GM18873 (cell line): ENCODE measurements at regions not wholly inside any gene's neighbourhood (a gene's known extent, or its start where the extent isn't known, plus 50 kb on each side); places are given as distances from the start of the nearest gene placed in this dataset.
A peak's percentile ranks its signal among the peaks of the same experiment; 100 is the strongest.
"Not testable (repeated sequence)": the region's sequence is repeated elsewhere in the genome, so short reads cannot be mapped to it uniquely, and the experiment has no call there.

Experiments used
- ATAC-seq: cut with Tn5 transposase; IDR thresholded peaks from one replicate; pipeline ENCODE4 v1.9.1; 2021; ENCODE audit warnings: mild to moderate bottlenecking, moderate library complexity, moderate number of reproducible peaks; ENCODE audit not compliant: unreplicated experiment, low FRiP score

DNA sequence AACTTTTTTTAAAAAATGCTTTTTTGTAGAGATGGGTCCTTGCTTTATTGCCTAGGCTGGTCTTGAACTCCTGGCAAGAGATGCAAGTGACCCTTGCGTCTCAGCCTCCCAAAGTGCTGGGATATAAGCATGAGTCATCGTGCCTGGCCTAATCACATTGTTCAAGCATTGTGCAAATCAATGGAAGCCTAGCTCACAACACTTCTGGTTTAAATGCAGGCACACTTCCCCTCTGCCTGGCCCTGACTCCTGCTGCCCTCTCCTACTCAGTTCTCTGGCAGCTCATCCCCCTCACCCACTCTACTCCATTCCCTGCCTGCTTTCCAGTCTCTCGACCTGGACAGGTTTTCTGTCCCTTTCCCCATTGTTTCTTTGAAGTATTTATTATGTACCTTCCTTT is 288.1 kb upstream of the PLGLB1 start:
- not testable (repeated sequence) for ATAC-seq

DNA sequence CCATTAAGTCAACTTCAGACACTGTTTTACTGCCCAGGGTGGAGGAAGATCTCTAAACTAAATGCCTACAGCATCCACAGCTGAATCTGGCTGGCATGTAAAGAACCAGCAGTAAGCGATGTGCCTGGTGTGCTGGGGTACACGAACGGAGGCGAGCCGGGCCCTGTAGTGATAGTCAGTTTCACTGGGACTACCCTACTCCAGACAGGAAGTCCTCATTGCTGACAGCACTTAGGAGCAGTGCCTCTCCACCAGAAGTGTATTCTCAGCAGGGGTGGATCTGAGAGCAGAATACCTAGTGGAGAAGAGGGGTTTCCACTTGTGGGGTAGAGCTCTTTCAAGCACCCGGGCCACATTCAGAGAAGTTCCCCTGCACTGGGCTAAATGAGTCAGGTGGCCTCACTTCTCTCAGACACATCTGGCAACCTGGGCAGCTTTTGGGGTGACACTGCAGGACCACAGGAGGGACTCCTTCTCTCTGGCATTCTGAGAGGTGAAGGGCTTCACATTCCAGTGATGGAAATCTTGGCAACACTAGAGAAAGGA is 290.3 kb upstream of the PLGLB1 start:
- not testable (repeated sequence) for ATAC-seq

DNA sequence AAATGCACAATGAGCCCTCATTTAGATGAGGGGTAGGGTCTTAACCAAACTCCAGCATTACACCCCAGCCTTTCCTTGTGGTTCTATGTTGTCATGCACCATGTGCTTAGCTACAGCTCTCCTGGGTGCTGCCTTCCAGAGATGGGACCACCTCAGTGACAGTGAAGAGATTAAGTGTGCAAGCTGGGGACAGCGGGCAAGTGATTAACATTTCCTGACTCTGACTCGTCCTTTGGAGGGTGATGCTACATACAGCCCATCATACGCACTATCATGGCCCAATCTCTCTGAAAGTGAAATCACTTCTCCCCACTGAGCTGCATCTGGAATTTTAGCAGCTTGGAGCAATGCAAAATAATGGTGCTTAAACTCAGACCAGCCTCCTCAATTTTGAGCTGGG is 293.0 kb upstream of the PLGLB1 start:
- ATAC-seq = not testable (repeated sequence)

DNA sequence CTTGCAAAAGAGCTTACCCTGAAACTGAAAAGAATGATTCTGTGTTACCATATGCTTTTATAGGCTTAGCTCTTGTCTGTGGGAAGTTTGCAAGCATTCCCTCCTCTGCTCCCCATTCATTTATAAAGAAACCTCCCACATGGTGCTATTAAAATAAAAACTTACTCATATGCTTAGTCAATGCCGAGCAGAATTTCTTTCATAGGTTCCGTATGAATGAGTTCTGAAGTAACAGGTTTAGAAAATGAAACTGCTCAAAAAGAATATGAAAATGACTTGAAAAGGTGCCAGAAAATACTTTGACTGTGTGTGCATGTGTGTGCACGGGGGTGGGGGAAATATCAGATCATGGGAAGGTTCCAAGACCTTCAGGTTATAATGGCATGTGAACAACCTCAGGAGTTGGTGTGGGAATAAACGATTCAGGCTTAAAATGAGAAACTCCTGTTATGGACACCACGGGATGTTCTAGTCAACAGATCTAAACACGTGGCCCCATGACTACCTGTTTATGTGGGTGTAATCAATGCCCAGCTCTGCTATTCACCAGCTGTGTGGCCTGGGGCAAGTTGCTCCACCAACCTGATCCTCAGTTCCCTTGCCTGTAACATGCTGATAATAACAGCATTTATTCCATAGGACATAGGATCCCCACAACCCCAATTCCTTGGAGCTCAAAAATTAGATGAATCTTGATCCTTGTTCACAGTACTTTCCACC is 293.7 kb upstream of the PLGLB1 start:
- ATAC-seq = peak; percentile 66

DNA sequence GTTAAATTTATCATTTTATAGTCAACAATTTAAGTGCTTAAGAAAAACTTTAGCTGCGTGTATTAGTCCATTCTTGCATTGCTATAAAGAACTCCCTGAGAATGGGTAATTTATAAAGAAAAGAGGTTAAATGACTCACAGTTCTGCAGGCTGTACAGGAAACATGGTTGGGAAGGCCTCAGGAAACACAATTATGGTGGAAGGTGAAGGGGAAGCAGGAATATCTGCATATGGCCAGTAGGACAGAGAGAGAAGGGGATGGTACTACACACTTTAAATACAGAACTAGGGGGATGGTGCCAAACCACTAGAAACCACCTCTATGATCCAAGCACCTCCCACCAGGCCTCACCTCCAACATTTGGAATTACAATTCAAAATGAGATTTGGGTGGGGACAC is 295.5 kb upstream of the PLGLB1 start:
- ATAC-seq = not testable (repeated sequence)

DNA sequence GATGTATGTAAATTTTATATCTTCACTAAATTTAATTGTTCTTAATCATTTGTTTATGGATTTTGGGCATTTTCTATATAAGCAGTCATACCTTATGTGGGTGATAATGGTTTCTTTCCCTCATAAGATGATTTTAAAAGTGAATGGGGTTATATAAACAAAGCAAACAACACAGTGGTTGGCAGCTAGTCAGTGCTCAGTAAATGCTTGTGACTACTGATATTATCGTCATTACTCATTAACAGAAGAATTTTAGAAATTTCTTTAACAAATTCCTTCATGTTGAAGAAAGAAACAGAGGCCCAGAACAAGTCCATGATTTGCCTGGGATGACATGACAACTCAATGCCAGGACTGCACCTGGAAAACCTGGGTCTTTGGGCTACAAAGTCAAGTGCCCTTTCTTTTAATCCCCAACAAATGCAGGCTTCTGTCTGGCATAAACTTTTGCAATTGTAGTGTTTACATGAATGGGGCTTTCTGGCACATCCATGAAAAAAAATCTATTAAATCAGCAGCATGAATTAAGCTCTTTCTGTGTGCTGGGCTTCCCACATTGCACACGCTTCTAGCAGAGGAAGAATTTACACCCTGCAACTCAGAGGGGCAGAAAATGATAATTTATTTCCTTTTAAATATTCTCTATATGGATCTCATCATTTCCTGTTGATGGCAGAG is 297.3 kb upstream of the PLGLB1 start:
- ATAC-seq = not testable (repeated sequence)

DNA sequence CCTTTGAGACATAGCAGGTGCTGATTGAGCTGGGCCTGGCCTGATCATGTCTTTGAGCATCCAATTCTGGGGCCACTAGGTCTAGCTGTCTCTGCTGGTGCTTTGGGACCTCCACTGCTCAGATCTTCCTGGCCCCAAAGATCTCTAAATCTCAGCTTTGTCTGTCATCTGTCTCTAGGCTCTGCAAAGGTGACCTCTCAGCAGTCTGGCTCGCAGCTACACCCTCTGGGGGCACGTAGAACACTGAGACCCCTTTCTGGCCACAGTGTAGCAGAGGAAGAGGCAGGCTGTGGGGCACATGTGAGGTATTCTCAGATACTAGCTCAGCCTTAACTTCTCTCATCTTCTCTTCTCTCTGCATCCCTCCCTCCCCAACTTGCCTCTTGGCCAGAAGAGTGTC is 298.1 kb upstream of the PLGLB1 start:
- not testable (repeated sequence) for ATAC-seq

DNA sequence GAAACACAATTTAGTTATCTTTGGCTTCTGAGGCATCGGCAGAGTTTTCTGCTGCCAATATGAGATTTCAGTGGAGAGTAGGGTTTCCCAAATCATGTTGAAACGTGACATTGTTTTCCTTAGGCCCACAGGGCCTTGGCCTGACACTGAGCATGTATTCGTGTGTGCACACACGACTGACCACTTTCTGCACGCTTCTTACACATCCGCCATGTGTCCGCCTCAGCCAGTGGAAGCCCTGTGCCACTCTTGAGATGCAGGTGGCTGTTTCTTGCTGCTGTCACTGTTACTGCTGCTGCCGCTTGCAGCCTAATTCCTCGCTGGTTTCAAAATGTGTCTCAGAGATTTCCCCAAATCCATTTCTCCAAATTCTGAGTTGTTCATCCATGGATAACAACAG is 299.6 kb upstream of the PLGLB1 start:
- not testable (repeated sequence) for ATAC-seq

DNA sequence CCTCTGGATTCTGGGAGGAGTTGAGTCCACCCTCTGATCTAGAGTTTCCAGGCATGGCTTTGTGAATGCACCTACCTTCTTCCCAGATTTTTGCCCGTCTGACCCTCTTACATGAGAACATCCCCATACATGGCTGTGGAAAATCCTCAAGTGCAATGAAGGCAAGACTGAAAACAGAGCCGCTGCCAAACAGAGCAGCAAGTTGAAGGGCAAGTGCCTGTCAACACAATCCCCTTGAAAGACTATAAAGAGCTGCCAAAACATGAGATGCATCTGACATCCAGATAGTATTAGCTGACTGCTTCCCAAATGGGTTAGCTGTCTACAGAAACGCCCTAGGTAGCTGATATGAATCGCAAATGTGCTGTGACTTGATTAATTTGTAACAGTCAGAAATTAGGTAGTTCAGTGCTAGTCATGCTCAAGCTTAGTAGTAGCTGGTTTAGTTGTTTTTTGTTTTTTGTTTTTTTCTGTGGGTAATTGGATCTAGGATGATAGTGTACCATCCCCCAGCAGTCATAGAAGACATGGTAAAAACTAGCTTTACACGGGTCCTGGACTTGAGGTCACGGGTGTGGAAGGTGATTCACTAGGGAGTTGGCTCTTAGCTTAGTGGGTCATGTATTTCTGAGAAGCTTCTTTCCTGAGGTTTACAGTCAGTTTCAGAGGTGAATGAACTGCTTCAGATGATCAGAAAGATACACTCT is 302.8 kb upstream of the PLGLB1 start:
- not testable (repeated sequence) for ATAC-seq

DNA sequence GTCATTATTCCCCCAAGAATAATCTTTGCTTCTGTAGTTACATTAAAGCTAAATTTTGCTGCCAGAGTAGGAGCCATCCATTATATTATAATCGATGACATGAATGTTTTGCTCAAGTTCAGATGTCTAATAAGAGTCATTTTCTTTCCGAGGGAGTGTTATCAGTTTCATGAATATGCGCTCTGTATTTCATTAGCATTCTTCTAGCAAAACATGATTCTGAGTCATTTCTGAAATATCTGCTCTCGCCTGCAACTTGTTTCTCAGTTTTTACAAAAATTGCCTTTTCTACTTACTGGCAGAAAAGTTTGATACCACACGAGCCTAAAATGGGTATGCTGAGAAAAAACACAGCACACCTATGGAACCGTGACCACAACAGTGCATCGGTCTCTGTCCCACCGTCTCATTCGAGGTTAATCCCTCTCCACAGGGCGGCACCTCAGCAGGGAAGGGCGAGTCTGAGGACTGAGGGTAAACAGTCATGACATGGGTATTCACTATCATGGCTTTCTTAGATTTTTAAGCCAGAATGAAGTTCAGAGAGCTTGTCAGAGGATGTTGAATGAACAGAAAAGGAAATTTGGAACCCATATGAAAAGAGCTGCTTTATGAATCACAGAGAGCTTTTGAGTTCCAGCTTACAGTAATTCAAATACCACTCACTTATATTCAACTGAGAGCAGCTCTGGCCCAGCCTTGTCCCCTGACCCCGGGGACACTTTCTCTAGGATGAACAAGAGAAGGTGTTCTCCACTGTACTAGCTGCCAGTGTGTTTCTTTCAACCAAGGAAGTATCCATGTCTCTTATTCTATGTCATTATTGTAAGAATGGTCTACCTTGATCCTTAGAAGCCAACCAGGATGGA is 303.6 kb upstream of the PLGLB1 start:
- ATAC-seq = not testable (repeated sequence)

DNA sequence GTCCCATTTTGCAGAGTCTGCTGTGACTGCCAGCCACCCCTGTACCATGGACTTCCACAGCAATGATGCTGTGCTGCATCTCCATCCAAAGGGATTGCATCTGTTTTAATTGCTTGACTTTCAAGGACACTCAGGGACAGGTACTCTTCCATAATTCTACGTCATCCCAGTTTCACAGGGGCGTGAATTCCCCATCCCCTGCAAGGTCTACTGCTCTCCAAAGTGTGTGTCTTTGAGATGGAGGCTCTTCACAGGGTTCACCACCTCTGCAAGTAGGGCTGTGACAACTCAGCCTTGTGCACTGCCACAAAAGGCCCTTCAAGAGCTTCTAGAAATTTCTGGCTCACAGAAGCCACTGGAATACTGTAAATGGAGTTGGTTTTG is 304.3 kb upstream of the PLGLB1 start:
- ATAC-seq = not testable (repeated sequence)

DNA sequence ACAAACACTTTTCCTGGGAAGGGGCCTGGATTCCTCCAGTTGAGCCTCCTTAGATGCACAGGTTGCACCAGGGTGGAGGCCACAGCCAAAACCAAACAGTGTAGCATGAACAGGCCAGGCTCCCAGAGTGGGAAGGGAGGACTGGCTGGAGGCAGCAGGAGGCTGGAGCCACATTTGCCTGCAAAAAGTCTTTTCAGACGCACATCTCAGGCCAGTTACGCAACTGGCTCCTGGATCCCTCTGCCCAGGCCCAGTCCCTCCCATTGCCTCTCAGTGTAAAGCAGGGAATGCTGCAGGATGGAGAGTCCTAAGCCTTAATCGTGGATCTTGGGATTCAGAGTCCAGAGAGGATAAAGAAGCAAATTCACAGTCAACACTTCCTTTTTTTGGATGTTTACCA is 305.1 kb upstream of the PLGLB1 start:
- not testable (repeated sequence) for ATAC-seq

DNA sequence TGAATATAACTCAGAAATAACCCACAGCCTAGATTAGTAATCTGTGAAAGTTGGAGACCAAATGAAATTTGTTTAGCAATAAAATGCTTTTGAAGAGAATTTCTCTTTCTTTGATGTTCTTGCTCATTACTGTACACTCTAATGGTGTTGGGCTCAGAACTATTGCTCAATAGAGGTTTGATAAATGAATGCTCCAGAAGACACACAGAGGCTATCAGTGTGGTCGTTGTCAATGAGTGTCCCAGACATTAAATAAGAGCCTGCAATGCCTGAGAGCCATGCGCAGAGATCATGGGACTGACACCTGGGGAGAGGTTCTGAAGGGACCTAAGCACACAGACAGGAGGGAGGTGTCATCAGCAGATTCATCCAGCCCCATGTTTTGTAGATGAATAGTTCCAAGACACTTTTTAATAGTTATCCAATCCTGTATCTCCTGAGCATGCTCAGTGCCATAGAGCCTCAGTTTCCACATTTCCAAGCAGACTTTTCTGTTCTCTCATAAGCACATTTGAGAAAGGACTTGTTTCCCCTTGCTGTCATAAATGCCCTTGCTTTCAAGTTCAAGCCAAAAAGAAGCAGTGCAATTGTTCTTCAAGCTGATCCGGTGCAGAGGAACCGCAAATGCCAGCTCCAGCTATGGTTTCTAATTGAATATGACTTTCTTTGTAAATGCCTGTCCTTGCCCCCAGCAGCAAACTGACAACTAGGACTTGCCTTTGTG is 306.2 kb upstream of the PLGLB1 start:
- not testable (repeated sequence) for ATAC-seq

DNA sequence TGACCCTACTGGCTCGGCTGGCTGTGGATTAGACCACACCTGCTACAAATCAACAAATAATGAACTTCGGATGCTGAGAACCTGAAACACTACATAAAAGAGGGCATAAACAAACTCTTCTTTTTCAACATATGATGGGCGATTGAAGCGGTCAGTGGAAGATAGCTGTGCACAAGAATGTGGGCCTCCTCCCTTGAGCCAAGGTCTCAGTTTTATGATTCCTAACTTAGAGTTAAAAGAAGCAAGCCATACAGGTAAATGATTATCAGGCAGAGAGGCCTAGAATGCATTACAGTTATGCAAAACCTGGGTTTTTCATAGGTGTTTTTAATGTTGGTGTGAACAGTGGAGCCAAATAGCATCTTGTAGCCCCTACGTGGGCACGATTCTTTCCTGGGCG is 307.9 kb upstream of the PLGLB1 start:
- not testable (repeated sequence) for ATAC-seq

DNA sequence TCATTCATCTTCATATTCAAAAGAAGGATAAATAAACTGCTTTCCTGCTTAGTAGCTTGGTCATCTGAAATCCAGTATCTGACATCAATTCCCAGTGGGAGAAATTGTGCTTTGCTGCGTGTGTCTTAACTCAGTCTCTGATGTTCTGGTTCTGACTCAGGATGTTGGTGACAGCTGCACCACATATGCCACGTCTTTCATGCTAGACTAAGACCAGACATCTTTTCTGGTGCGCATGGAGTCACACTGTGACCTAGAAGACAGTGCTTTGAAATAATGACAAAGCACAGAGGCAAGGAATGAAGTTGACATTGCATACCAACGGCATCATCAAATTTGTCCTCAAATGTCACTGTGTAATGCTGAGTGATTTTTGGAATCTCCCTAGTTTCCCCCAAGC is 308.8 kb upstream of the PLGLB1 start:
- not testable (repeated sequence) for ATAC-seq

DNA sequence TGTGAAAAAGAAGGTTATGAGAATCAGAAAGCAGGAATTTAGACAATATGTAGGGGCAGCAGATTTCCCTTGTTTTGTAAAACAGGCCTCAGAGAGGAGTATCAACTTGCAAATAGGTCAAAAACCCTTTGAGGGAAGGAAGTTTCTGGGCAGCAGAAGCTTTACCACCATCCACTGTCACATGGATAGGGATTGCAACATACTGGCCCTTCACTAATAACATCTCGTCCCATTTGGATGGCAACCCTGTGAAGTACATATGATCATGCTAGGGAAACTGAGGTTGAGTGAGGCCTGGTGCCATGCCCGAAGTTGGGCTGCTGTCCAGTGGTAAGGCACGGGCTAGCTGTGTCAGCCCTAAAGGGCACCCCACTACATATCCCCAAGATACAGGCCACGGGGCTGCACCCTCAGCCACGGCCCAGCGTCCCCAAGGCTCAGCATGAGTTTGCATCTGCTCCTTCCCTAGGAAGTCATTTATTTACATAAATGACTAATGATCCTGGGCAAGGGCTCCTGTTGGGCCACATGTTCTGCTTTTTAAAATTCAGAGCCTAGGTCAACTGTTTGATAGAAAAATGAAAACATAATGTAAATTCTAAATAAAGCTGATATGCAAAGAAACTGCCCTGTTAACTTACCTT is 310.4 kb upstream of the PLGLB1 start:
- ATAC-seq = not testable (repeated sequence)

DNA sequence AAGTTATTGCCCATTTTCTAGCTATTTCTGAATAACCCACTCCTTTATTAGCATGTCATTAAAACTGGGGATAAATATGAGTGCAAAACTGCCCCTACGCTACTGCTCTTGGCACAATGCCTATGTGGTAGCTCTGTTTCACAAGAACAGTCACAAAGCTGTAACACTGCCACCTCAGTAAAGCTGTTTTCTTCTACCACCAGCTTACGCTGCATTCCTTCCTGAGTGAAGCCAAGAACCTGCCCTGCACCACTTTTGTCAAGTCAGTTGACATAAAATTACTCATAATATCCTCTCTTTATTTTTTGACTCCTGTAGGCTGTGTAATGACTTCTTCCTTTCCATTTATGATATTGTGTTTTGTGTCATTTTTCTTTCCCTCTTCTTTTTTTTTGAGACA is 313.2 kb upstream of the PLGLB1 start:
- not testable (repeated sequence) for ATAC-seq

DNA sequence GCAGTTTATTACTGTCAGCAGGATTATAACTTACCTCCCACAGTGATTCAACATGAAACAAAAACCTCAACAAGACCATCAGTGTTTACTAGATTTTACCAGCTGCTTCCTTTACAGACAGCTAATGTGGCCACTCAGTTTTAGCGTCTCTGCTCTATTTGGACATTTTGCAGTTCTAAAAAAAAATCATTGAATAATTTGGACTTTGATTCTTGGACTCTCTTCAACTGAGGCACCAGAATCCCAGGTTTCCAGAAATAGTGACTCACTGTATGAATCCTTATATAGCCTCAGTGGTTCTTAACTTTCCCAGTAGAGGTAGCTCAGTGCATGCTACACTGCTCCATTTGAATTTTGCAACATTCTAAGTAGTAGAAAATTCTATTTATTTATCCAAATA is 317.4 kb upstream of the PLGLB1 start:
- not testable (repeated sequence) for ATAC-seq

DNA sequence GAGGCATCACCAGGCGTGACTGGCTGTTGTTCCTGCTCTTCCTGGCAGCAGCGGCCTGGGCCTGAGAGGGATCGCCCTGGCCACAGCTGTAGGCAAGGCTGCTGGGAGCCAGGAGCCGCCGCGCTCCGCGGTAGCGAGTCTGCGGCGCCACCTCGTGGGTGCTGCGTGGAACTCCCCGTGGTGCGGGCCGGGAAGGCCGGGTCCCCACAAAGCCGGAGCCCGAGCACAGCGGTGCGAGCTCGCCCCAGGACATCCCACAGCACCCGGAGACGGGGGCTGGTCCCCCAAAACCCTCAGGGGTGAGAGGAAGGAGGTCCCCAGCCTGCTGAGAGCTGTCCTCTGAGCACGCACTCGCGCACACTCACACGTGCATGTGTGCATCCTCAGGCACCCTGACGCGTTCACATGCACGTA is 320.0 kb upstream of the PLGLB1 start:
- ATAC-seq = not testable (repeated sequence)
